DND-41 (cell line): ENCODE measurements at regions not wholly inside any gene's neighbourhood (a gene's known extent, or its start where the extent isn't known, plus 50 kb on each side); places are given as distances from the start of the nearest gene placed in this dataset.

Experiments used
- EZH2 ChIP-seq: IDR thresholded peaks from 3 replicates; pipeline ENCODE4 v1.6.1; 2012; ENCODE audit warnings: borderline replicate concordance, low read depth, mild to moderate bottlenecking, moderate library complexity, low read length, inconsistent platforms; ENCODE audit not compliant: severe bottlenecking
- TF ChIP-seq, protein P1 (sequence below): IDR thresholded peaks from 2 replicates; pipeline ENCODE4 v1.5.1; 2012; ENCODE audit warnings: borderline replicate concordance, low read length, moderate library complexity, mild to moderate bottlenecking; ENCODE audit not compliant: poor library complexity, severe bottlenecking; ENCODE audit errors: extremely low read depth

DNA sequence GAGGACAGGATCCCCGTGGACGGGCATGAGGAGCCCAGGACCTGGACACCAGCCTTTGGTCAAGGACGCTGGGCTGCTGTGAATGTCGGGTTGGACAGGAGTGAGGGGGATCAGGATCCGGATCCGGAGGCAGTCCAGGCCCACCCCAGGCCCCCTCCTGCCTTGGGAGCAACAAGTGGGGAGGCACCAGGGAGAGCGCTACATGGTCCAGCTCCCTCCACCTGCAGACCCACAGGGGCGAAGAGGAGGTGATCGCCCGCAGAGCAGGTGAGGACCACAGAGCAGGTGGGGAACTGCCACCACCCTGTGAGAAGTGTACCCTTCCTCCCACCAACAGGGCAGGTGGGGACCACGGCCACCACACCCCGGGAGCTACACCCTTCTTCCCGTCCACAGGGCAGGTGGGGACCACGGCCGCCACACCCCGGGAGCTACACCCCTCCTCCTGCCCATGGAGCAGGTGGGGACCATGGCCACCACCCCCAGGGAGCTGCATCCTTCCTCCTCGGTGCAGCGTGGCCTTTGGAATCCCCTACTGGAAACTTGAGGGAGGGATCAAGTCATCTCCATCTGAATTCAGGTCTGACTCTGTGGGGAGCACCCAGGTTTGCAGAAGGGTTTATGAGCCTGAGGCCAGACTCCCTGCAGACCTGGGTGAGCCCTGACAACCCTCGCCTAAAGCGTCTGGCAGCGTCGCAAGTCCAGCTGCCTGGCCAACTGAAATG lies 141.0 kb downstream of the BRD1 start:
- TF ChIP-seq, protein P1, sequence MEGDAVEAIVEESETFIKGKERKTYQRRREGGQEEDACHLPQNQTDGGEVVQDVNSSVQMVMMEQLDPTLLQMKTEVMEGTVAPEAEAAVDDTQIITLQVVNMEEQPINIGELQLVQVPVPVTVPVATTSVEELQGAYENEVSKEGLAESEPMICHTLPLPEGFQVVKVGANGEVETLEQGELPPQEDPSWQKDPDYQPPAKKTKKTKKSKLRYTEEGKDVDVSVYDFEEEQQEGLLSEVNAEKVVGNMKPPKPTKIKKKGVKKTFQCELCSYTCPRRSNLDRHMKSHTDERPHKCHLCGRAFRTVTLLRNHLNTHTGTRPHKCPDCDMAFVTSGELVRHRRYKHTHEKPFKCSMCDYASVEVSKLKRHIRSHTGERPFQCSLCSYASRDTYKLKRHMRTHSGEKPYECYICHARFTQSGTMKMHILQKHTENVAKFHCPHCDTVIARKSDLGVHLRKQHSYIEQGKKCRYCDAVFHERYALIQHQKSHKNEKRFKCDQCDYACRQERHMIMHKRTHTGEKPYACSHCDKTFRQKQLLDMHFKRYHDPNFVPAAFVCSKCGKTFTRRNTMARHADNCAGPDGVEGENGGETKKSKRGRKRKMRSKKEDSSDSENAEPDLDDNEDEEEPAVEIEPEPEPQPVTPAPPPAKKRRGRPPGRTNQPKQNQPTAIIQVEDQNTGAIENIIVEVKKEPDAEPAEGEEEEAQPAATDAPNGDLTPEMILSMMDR: no peak
- no peak for TF ChIP-seq EZH2
